ENCODE measurements at regions not wholly inside any gene's neighbourhood (a gene's known extent, or its start where the extent isn't known, plus 50 kb on each side); places are given as distances from the start of the nearest gene placed in this dataset.

DNA sequence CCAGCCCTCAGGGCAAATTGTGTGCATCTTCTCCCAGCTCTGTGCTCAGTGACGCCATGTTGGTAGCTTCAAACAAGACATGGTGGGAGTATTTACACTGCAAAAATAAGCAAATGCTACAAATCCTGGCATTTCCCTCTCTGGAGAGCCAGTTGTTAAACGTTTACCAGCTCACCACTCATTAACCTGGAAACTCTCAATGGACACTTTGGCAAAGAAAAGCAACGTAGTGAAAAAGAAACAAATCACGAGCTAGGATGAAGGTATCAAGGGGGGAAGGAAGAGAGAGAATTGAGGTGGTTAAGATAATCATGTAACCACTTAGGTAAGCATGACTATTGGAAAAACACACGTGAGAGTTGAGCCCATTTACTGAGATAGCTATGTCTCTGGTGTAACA is 72.5 kb downstream of the MRPS30 start:
- TF ChIP-seq CTCF (IDR thresholded peaks at IDR 0.05; ENCODE audit: extremely low read depth in 1 of 2, insufficient read depth in 1 of 2, low read depth in 1 of 2, low read length in 2 of 2) (no peak), EZH2 (IDR thresholded peaks at IDR 0.05; ENCODE audit: borderline replicate concordance, low read depth, low read length, severe bottlenecking) (no peak), POLR2AphosphoS5 (IDR thresholded peaks at IDR 0.05; ENCODE audit: insufficient read depth, low read depth, low read length) (no peak)
